ENCODE measurements at regions not wholly inside any gene's neighbourhood (a gene's known extent, or its start where the extent isn't known, plus 50 kb on each side); places are given as distances from the start of the nearest gene placed in this dataset.

GRCh38 chr3:178445139-178445538 is 91.1 kb upstream of the KCNMB2 start (continued):
- TF ChIP-seq EGR1 (IDR thresholded peaks at IDR 0.05; ENCODE audit: borderline replicate concordance, low read depth, low read length) = no peak

- H3K23ac ChIP-seq (ENCODE audit: insufficient read length) = no peak overlapping the region
- H2BK12ac ChIP-seq (ENCODE audit: low read depth, low read length) = no peak overlapping the region
- DNase-seq (ENCODE audit: low read depth in 1 of 2, low spot score in 2 of 2) (no peak), FAIRE-seq (no peak)
- no peak overlapping the region for H3K14ac ChIP-seq (ENCODE audit: insufficient read length)
- H3K79me2 ChIP-seq (ENCODE audit: control insufficient read depth in 1 of 2, insufficient read depth in 2 of 2, low read length in 2 of 2) = no peaks in the 10 kb centered on the region
- no peak overlapping the region for H2BK20ac ChIP-seq (ENCODE audit: low read length)
- H3K23me2 ChIP-seq (ENCODE audit: low read depth, low read length) = no peaks in the 10 kb centered on the region
- no peak overlapping the region for H3K27ac ChIP-seq (ENCODE audit: low read depth, low read length)
- no peak overlapping the region for H2AK5ac ChIP-seq (ENCODE audit: low read depth, low read length)
- H3K4me3 ChIP-seq (ENCODE audit: extremely low read depth in 1 of 4, insufficient read depth in 2 of 4, low read depth in 3 of 4, low read length in 4 of 4) = no peak overlapping the region
- no peak overlapping the region for H4K5ac ChIP-seq (ENCODE audit: insufficient read length, low read depth, low read length)
- no peak overlapping the region for H3K18ac ChIP-seq (ENCODE audit: extremely low read depth, low read length)
- H2BK120ac ChIP-seq (replicated peaks; ENCODE audit: low read depth, low read length) = no peak overlapping the region
- H2BK5ac ChIP-seq (ENCODE audit: low read depth, low read length) = no peak overlapping the region
- H3K4me1 ChIP-seq (replicated peaks in 1 of 4; ENCODE audit: control insufficient read depth in 3 of 4, insufficient read depth in 4 of 4, low read length in 3 of 4) = no peaks in the 10 kb centered on the region
- no peak overlapping the region for H3K56ac ChIP-seq (replicated peaks; ENCODE audit: insufficient read length, low read depth, low read length)
- H2AFZ ChIP-seq (ENCODE audit: low read length) = no peak overlapping the region
- no peaks in the 10 kb centered on the region; a peak in 1 of 8 replicates for H3K36me3 ChIP-seq (ENCODE audit: control insufficient read depth in 2 of 4, insufficient read depth in 4 of 4, low read length in 3 of 4)
- H4K20me1 ChIP-seq (replicated peaks in 1 of 2; ENCODE audit: control insufficient read depth in 1 of 2, insufficient read depth in 2 of 2, low read length in 2 of 2) = no peaks in the 10 kb centered on the region
- no peaks in the 10 kb centered on the region for H3K9me3 ChIP-seq (ENCODE audit: insufficient read depth in 2 of 2, low read depth in 1 of 2, low read length in 1 of 2)
- no peak overlapping the region for H4K91ac ChIP-seq (replicated peaks; ENCODE audit: insufficient read length, low read length)
- H3K27me3 ChIP-seq (replicated peaks in 1 of 4; ENCODE audit: control insufficient read depth in 3 of 4, extremely low read depth in 1 of 4, insufficient read depth in 3 of 4, low read length in 3 of 4) = no peaks in the 10 kb centered on the region
- no peak overlapping the region for H3K4ac ChIP-seq (replicated peaks; ENCODE audit: insufficient read length, low read depth, low read length)
- no peak overlapping the region for H3K9ac ChIP-seq (replicated peaks in 1 of 4; ENCODE audit: extremely low read depth in 1 of 4, low read depth in 3 of 4, low read length in 3 of 4)
- no peak overlapping the region for H3K4me2 ChIP-seq (ENCODE audit: insufficient read depth in 1 of 2, low read depth in 2 of 2, low read length in 2 of 2)
- no peaks in the 10 kb centered on the region for H3K79me1 ChIP-seq (ENCODE audit: low read depth, low read length)
- CTCF ChIA-PET (ENCODE audit: partially characterized antibody) = interaction anchor here (1.0 to 1.6 kb wide), 3 partner anchors 11 to 539 kb away, joined by 3 to 4 read pairs (median 3); no protein-coding TSS in a partner anchor
- H2BK15ac ChIP-seq (ENCODE audit: low read length) = no peak overlapping the region
- POLR2A ChIA-PET (ENCODE audit: partially characterized antibody) = no interaction called here
- H4K8ac ChIP-seq (ENCODE audit: extremely low read depth, insufficient read depth, low read length) = no peak overlapping the region
- WGBS, 2 experiments (ENCODE audit: extremely low coverage in 1 of 2, insufficient coverage in 1 of 2, insufficient read length in 1 of 2, insufficient replicate concordance in 2 of 2, low coverage in 1 of 2, low lambda C conversion rate in 2 of 2, missing lambda C conversion rate in 1 of 2) = 85% methylated on average over 1 of the region's 1 CpG; no CpG with 5 or more reads in 1 of the 2 experiments
- no peak for TF ChIP-seq SP2 (IDR thresholded peaks at IDR 0.05; ENCODE audit: low read length)
- TF ChIP-seq, protein P1, sequence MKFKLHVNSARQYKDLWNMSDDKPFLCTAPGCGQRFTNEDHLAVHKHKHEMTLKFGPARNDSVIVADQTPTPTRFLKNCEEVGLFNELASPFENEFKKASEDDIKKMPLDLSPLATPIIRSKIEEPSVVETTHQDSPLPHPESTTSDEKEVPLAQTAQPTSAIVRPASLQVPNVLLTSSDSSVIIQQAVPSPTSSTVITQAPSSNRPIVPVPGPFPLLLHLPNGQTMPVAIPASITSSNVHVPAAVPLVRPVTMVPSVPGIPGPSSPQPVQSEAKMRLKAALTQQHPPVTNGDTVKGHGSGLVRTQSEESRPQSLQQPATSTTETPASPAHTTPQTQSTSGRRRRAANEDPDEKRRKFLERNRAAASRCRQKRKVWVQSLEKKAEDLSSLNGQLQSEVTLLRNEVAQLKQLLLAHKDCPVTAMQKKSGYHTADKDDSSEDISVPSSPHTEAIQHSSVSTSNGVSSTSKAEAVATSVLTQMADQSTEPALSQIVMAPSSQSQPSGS (IDR thresholded peaks at IDR 0.05; ENCODE audit: low read length) = no peak
- no peak for TF ChIP-seq CHD1 (IDR thresholded peaks at IDR 0.05; ENCODE audit: low read depth, low read length)
- TF ChIP-seq, protein P2, sequence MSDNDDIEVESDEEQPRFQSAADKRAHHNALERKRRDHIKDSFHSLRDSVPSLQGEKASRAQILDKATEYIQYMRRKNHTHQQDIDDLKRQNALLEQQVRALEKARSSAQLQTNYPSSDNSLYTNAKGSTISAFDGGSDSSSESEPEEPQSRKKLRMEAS (IDR thresholded peaks at IDR 0.05) = no peak
- no peak for TF ChIP-seq CBX5 (IDR thresholded peaks at IDR 0.05; ENCODE audit: low read depth, low read length)
- no peak for TF ChIP-seq YY1 (IDR thresholded peaks at IDR 0.05; ENCODE audit: low read depth, low read length)
- no peak for TF ChIP-seq SP4 (IDR thresholded peaks at IDR 0.05; ENCODE audit: low read length)
- no peak for TF ChIP-seq RNF2 (IDR thresholded peaks at IDR 0.05; ENCODE audit: borderline replicate concordance, low read depth, low read length, missing control alignments, poor library complexity, severe bottlenecking)
- no peak for TF ChIP-seq RXRA (IDR thresholded peaks at IDR 0.05; ENCODE audit: insufficient read depth, low read depth, low read length)
- TF ChIP-seq RAD21 (IDR thresholded peaks at IDR 0.05 in 1 of 2, conservative IDR thresholded peaks at IDR 0.05 in 1 of 2; ENCODE audit: low read depth in 2 of 2, low read length in 2 of 2) = no peak
Observed at GRCh38 chr3:178446059-178446458, 90.2 kb upstream of the KCNMB2 start.
